Hepatocyte (in vitro differentiated cells): ENCODE measurements at regions not wholly inside any gene's neighbourhood (a gene's known extent, or its start where the extent isn't known, plus 50 kb on each side); places are given as distances from the start of the nearest gene placed in this dataset.

Source experiments
- EZH2phosphoT487 ChIP-seq: fragments of 200-600 bp; sonication (generic); IDR thresholded peaks from one replicate; pipeline ENCODE4 v1.6.1; 2018; ENCODE audit warnings: antibody characterized with exemption, mild to moderate bottlenecking, low read depth, moderate library complexity; ENCODE audit not compliant: unreplicated experiment, severe bottlenecking
- TF ChIP-seq, protein P1 (sequence below): fragments of 200-600 bp; sonication (generic); IDR thresholded peaks from 2 replicates; pipeline ENCODE4 v1.5.1; 2016; ENCODE audit warnings: antibody characterized with exemption, mild to moderate bottlenecking; ENCODE audit not compliant: poor library complexity

DNA sequence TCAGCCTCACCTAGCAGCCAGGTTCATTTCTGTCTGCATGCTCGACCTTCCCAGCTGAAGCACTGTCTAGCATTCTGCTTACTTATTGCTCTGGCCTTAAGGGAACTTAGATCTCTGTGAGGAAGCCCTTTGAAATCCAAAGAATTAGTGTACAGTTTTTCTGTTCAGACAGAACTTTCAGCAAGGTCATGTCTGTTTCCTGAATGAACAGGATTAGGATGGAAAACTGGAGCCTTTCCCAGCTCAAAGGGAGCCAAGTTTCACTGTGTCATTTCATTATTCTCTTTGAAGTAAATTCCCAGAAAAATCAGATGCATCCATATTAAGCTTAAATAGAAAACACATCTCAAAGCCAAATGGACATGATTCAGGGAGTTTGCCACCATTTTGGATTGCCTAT lies 457.3 kb upstream of the KCNMB2 start:
- no peak for TF ChIP-seq EZH2phosphoT487
- TF ChIP-seq, protein P1, sequence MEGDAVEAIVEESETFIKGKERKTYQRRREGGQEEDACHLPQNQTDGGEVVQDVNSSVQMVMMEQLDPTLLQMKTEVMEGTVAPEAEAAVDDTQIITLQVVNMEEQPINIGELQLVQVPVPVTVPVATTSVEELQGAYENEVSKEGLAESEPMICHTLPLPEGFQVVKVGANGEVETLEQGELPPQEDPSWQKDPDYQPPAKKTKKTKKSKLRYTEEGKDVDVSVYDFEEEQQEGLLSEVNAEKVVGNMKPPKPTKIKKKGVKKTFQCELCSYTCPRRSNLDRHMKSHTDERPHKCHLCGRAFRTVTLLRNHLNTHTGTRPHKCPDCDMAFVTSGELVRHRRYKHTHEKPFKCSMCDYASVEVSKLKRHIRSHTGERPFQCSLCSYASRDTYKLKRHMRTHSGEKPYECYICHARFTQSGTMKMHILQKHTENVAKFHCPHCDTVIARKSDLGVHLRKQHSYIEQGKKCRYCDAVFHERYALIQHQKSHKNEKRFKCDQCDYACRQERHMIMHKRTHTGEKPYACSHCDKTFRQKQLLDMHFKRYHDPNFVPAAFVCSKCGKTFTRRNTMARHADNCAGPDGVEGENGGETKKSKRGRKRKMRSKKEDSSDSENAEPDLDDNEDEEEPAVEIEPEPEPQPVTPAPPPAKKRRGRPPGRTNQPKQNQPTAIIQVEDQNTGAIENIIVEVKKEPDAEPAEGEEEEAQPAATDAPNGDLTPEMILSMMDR, result no peak
